CD4-positive, alpha-beta T cell treated with Interleukin-6 at 100 ng/mL for 8 hours (primary cell): ENCODE measurements at regions not wholly inside any gene's neighbourhood (a gene's known extent, or its start where the extent isn't known, plus 50 kb on each side); places are given as distances from the start of the nearest gene placed in this dataset.

ENCODE experiments used
- DNase-seq: peaks from one replicate; pipeline ENCODE4 v3.0.0-alpha.2; 2020; ENCODE audit warnings: mixed read lengths, low spot score

DNA sequence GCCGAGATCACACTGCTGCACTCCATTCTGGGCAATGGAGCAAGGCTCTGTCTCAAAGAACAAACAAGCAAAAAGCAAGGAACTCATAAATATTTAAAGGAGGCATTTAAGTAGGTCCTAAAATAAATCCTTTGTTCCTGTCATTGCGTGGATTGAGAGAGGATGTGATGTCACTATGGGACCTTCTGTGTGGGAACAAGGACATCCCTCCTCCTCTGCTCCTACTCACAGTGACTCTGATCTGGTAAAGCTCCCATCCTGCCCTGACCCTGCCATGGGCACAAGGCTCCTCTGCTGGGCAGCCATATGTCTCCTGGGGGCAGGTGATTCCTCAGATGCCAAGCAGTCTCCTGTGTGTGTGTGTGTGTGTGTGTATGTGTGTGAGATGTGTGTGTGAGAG, 74.1 kb upstream of the PRSS58 start:
- DNase-seq, result no peak

DNA sequence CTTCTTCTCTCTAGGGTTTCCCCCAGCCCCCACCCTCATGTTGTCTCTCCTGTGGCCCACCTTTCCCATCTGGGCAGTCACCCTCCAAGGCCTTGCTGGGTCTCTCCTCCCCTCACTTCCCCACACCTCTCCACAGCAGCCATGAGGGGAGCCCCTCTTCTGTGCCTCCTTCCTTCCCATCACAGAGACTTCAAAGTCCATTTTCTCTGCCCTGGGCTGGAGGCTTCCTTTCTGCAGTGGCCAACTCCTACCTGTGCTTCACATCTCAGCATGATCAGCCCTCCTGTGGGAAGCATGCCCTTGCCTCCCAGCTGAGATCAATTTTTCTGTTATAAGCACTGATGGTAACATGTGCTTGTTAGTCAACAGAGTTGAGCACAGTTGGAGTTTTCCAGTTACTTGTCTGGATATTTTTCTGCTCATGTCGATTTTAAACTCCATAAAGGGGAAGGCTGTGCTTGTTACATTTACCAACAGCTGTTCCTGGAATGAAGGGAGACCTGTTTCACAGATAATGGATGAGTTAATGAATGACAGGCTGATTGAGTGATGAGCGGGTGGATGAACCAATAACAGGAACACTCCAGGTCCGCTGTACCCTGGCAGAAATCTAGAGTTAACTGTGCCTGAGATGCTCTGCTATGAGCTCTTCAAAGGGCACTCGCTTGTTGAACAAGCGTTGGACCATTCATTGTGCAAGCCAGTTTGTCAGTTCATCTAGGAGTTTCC, 71.4 kb upstream of the PRSS58 start:
- DNase-seq, result no peak

- DNase-seq, result no peak
These were observed 70.7 kb upstream of the PRSS58 start for GRCh38 chr7:142328551-142328950.

- no peak for DNase-seq
These were observed 70.0 kb upstream of the PRSS58 start for GRCh38 chr7:142327628-142328405.

- peak; percentile 38 for DNase-seq
These were observed 65.8 kb upstream of the PRSS58 start for GRCh38 chr7:142323706-142324105.

GRCh38 chr7:142321391-142321790, 63.5 kb upstream of the PRSS58 start:
- DNase-seq, result no peak

- DNase-seq, result no peak
These were observed 63.0 kb upstream of the PRSS58 start for GRCh38 chr7:142320883-142321282.

GRCh38 chr7:142319970-142320369, 62.1 kb upstream of the PRSS58 start:
- peak; percentile 51 for DNase-seq

- no peak for DNase-seq
These were observed 56.4 kb upstream of the PRSS58 start for GRCh38 chr7:142314281-142314680.

GRCh38 chr7:142313528-142313927, 55.7 kb upstream of the PRSS58 start:
- peak; percentile 39 for DNase-seq

- DNase-seq, result no peak
These were observed 54.0 kb upstream of the PRSS58 start for GRCh38 chr7:142311876-142312275.

DNA sequence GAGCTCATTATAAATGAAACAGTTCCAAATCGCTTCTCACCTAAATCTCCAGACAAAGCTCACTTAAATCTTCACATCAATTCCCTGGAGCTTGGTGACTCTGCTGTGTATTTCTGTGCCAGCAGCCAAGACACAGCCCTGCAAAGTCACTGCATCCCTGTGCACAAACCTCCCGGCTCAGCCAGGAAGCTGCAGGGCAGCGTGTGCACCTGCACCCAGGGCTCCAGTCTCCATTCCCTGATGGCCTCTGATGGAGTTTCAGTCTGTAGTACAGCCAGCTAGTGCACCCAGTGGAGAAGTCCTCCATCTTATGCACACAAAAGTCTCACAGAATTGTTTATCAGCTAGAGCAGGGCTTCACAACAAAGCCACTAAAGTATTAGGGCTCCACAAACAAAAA, 51.1 kb upstream of the PRSS58 start:
- no peak for DNase-seq

GRCh38 chr7:142308326-142308725, 50.5 kb upstream of the PRSS58 start:
- no peak for DNase-seq
